ENCODE measurements at regions not wholly inside any gene's neighbourhood (a gene's known extent, or its start where the extent isn't known, plus 50 kb on each side); places are given as distances from the start of the nearest gene placed in this dataset.

- H3K36me3 Mint-ChIP-seq (ENCODE audit: low read depth), result no peaks in the 10 kb centered on the region
These were observed 946.4 kb downstream of the PDHA2 start for GRCh38 chr4:96786306-96786705.

GRCh38 chr4:96787766-96788165, 947.9 kb downstream of the PDHA2 start:
- ChIA-PET CTCF (no interaction called here), POLR2A (no interaction called here)
- Mint-ChIP-seq H3K27ac (no peak overlapping the region), H3K27me3 (no peaks in the 10 kb centered on the region), H3K4me3 (no peak overlapping the region), H3K36me3 (ENCODE audit: low read depth) (no peaks in the 10 kb centered on the region), H3K9me3 (no peaks in the 10 kb centered on the region), H3K4me1 (no peaks in the 10 kb centered on the region)
- DNase-seq, result no peak

More at GRCh38 chr4:96786306-96786705, 946.4 kb downstream of the PDHA2 start:
- CTCF ChIA-PET, result no interaction called here
- Mint-ChIP-seq H3K27ac (no peak overlapping the region), H3K4me1 (no peaks in the 10 kb centered on the region), H3K9me3 (no peaks in the 10 kb centered on the region), H3K27me3 (no peaks in the 10 kb centered on the region), H3K4me3 (no peak overlapping the region)
- no peak for DNase-seq
- POLR2A ChIA-PET, result no interaction called here

- no peak for DNase-seq
- POLR2A ChIA-PET, result no interaction called here
- H3K27ac Mint-ChIP-seq, result no peak overlapping the region
- H3K4me3 Mint-ChIP-seq, result no peak overlapping the region
- no peaks in the 10 kb centered on the region for H3K36me3 Mint-ChIP-seq (ENCODE audit: low read depth)
- no peaks in the 10 kb centered on the region for H3K9me3 Mint-ChIP-seq
- H3K27me3 Mint-ChIP-seq, result no peaks in the 10 kb centered on the region
- H3K4me1 Mint-ChIP-seq, result no peaks in the 10 kb centered on the region
- CTCF ChIA-PET, result no interaction called here
These were observed 969.7 kb downstream of the PDHA2 start for GRCh38 chr4:96809563-96809962.

- no peaks in the 10 kb centered on the region for H3K4me1 Mint-ChIP-seq
- no peak overlapping the region for H3K27ac Mint-ChIP-seq
- no peaks in the 10 kb centered on the region for H3K27me3 Mint-ChIP-seq
- CTCF ChIA-PET, result no interaction called here
- no peak for DNase-seq
- H3K36me3 Mint-ChIP-seq (ENCODE audit: low read depth), result no peaks in the 10 kb centered on the region
- POLR2A ChIA-PET, result no interaction called here
- no peak overlapping the region for H3K4me3 Mint-ChIP-seq
- peaks cover 3% of the 10 kb centered on the region for H3K9me3 Mint-ChIP-seq
These were observed 987.2 kb downstream of the PDHA2 start for GRCh38 chr4:96827086-96827485.

GRCh38 chr4:96833831-96834230, 993.9 kb downstream of the PDHA2 start:
- ChIA-PET POLR2A (no interaction called here), CTCF (no interaction called here)
- no peaks in the 10 kb centered on the region for H3K27me3 Mint-ChIP-seq
- no peaks in the 10 kb centered on the region for H3K4me1 Mint-ChIP-seq
- H3K9me3 Mint-ChIP-seq, result peaks cover 3% of the 10 kb centered on the region
- no peaks in the 10 kb centered on the region for H3K36me3 Mint-ChIP-seq (ENCODE audit: low read depth)
- no peak overlapping the region for H3K4me3 Mint-ChIP-seq
- no peak for DNase-seq
- no peak overlapping the region for H3K27ac Mint-ChIP-seq

GRCh38 chr4:96835991-96836390, 996.1 kb downstream of the PDHA2 start:
- POLR2A ChIA-PET, result no interaction called here
- no peaks in the 10 kb centered on the region for H3K27me3 Mint-ChIP-seq

GRCh38 chr4:96839441-96839840, 999.5 kb downstream of the PDHA2 start:
- Mint-ChIP-seq H3K4me3 (no peak overlapping the region), H3K27me3 (no peaks in the 10 kb centered on the region), H3K9me3 (no peaks in the 10 kb centered on the region), H3K4me1 (no peaks in the 10 kb centered on the region), H3K36me3 (ENCODE audit: low read depth) (no peaks in the 10 kb centered on the region), H3K27ac (no peak overlapping the region)
- CTCF ChIA-PET, result no interaction called here
- DNase-seq, result no peak
- POLR2A ChIA-PET, result no interaction called here

More at GRCh38 chr4:96835991-96836390, 996.1 kb downstream of the PDHA2 start:
- no peaks in the 10 kb centered on the region for H3K9me3 Mint-ChIP-seq
- CTCF ChIA-PET, result no interaction called here
- no peak overlapping the region for H3K4me3 Mint-ChIP-seq
- DNase-seq, result no peak
- H3K4me1 Mint-ChIP-seq, result no peaks in the 10 kb centered on the region
- H3K27ac Mint-ChIP-seq, result no peak overlapping the region
- no peaks in the 10 kb centered on the region for H3K36me3 Mint-ChIP-seq (ENCODE audit: low read depth)

- no peaks in the 10 kb centered on the region for H3K9me3 Mint-ChIP-seq
- no peak overlapping the region for H3K27ac Mint-ChIP-seq
- no peaks in the 10 kb centered on the region for H3K27me3 Mint-ChIP-seq
- H3K36me3 Mint-ChIP-seq (ENCODE audit: low read depth), result no peaks in the 10 kb centered on the region
- ChIA-PET CTCF (no interaction called here), POLR2A (no interaction called here)
- H3K4me3 Mint-ChIP-seq, result no peak overlapping the region
- DNase-seq, result no peak
- H3K4me1 Mint-ChIP-seq, result no peaks in the 10 kb centered on the region
These were observed 1001.9 kb downstream of the PDHA2 start for GRCh38 chr4:96841801-96842200.

- Mint-ChIP-seq H3K27me3 (no peaks in the 10 kb centered on the region), H3K36me3 (ENCODE audit: low read depth) (no peaks in the 10 kb centered on the region), H3K4me3 (no peak overlapping the region), H3K9me3 (no peaks in the 10 kb centered on the region), H3K27ac (no peak overlapping the region), H3K4me1 (no peaks in the 10 kb centered on the region)
- POLR2A ChIA-PET, result no interaction called here
- DNase-seq, result no peak
- CTCF ChIA-PET, result no interaction called here
These were observed 1005.1 kb downstream of the PDHA2 start for GRCh38 chr4:96844858-96845490.

GRCh38 chr4:96845819-96846218, 1005.9 kb downstream of the PDHA2 start:
- Mint-ChIP-seq H3K4me1 (no peaks in the 10 kb centered on the region), H3K27me3 (no peaks in the 10 kb centered on the region), H3K4me3 (no peak overlapping the region), H3K9me3 (no peaks in the 10 kb centered on the region), H3K36me3 (ENCODE audit: low read depth) (no peaks in the 10 kb centered on the region), H3K27ac (no peak overlapping the region)
- ChIA-PET CTCF (no interaction called here), POLR2A (no interaction called here)
- no peak for DNase-seq

- no peak overlapping the region for H3K4me3 Mint-ChIP-seq
- POLR2A ChIA-PET, result no interaction called here
- no peaks in the 10 kb centered on the region for H3K27me3 Mint-ChIP-seq
- no peak overlapping the region for H3K27ac Mint-ChIP-seq
- no peaks in the 10 kb centered on the region for H3K4me1 Mint-ChIP-seq
- no peak for DNase-seq
- H3K9me3 Mint-ChIP-seq, result peaks cover 14% of the 10 kb centered on the region
- H3K36me3 Mint-ChIP-seq (ENCODE audit: low read depth), result no peaks in the 10 kb centered on the region
- CTCF ChIA-PET, result no interaction called here
These were observed 1034.8 kb downstream of the PDHA2 start for GRCh38 chr4:96874657-96875056.

- H3K4me1 Mint-ChIP-seq, result no peaks in the 10 kb centered on the region
- no peak overlapping the region for H3K4me3 Mint-ChIP-seq
These were observed 1039.6 kb downstream of the PDHA2 start for GRCh38 chr4:96879527-96879926.

GRCh38 chr4:96887857-96888256, 1048.0 kb downstream of the PDHA2 start:
- H3K4me1 Mint-ChIP-seq, result no peaks in the 10 kb centered on the region
- H3K36me3 Mint-ChIP-seq (ENCODE audit: low read depth), result no peaks in the 10 kb centered on the region
- POLR2A ChIA-PET, result no interaction called here
- CTCF ChIA-PET, result no interaction called here
- no peak for DNase-seq
- no peak overlapping the region for H3K4me3 Mint-ChIP-seq
- peaks cover 3% of the 10 kb centered on the region for H3K9me3 Mint-ChIP-seq
- no peaks in the 10 kb centered on the region for H3K27me3 Mint-ChIP-seq
- no peak overlapping the region for H3K27ac Mint-ChIP-seq

More at GRCh38 chr4:96879527-96879926, 1039.6 kb downstream of the PDHA2 start:
- H3K27ac Mint-ChIP-seq, result no peak overlapping the region
- H3K36me3 Mint-ChIP-seq (ENCODE audit: low read depth), result no peaks in the 10 kb centered on the region
- CTCF ChIA-PET, result no interaction called here
- DNase-seq, result no peak
- peaks cover 14% of the 10 kb centered on the region for H3K9me3 Mint-ChIP-seq
- H3K27me3 Mint-ChIP-seq, result no peaks in the 10 kb centered on the region
- POLR2A ChIA-PET, result no interaction called here

GRCh38 chr4:96894621-96895020, 1054.7 kb downstream of the PDHA2 start:
- Mint-ChIP-seq H3K36me3 (ENCODE audit: low read depth) (no peaks in the 10 kb centered on the region), H3K4me1 (no peaks in the 10 kb centered on the region), H3K27ac (no peak overlapping the region), H3K27me3 (no peaks in the 10 kb centered on the region), H3K9me3 (no peaks in the 10 kb centered on the region), H3K4me3 (no peak overlapping the region)
- POLR2A ChIA-PET, result no interaction called here
- CTCF ChIA-PET, result no interaction called here
- no peak for DNase-seq

- Mint-ChIP-seq H3K4me3 (no peak overlapping the region), H3K27ac (no peak overlapping the region), H3K9me3 (no peaks in the 10 kb centered on the region), H3K36me3 (ENCODE audit: low read depth) (no peaks in the 10 kb centered on the region), H3K27me3 (no peaks in the 10 kb centered on the region), H3K4me1 (no peaks in the 10 kb centered on the region)
- CTCF ChIA-PET, result no interaction called here
- POLR2A ChIA-PET, result no interaction called here
- DNase-seq, result no peak
These were observed 1055.9 kb downstream of the PDHA2 start for GRCh38 chr4:96895826-96896225.

Data from activated CD4-positive, alpha-beta memory T cell treated with anti-CD3 and anti-CD28 coated beads, Interleukin-2, amount 10 ng/mL, durations not matched to agents 7 days and 5 days (primary cell).